GM12873 (cell line): ENCODE measurements at regions not wholly inside any gene's neighbourhood (a gene's known extent, or its start where the extent isn't known, plus 50 kb on each side); places are given as distances from the start of the nearest gene placed in this dataset.
A peak's percentile ranks its signal among the peaks of the same experiment; 100 is the strongest.

ENCODE experiments used
- CTCF ChIP-seq: IDR thresholded peaks from 2 replicates; pipeline ENCODE4 v1.5.1; 2012; ENCODE audit warnings: low read depth, mild to moderate bottlenecking, moderate library complexity, low read length, control low read depth; ENCODE audit not compliant: insufficient read depth; ENCODE audit errors: missing control alignments

- no peak for TF ChIP-seq CTCF
Measured at GRCh38 chr11:41659985-41660384, 200.5 kb upstream of the LRRC4C start.

- TF ChIP-seq CTCF: peak; percentile 18
Measured at GRCh38 chr11:41660585-41660984, 201.1 kb upstream of the LRRC4C start.

- no peak for TF ChIP-seq CTCF
Measured at GRCh38 chr11:41665441-41666360, 206.2 kb upstream of the LRRC4C start.

GRCh38 chr11:41666951-41667653 is 207.7 kb upstream of the LRRC4C start:
- TF ChIP-seq CTCF: no peak

GRCh38 chr11:41675205-41675604 is 215.8 kb upstream of the LRRC4C start:
- no peak for TF ChIP-seq CTCF

- TF ChIP-seq CTCF: no peak
Measured at GRCh38 chr11:41713030-41713429, 253.6 kb upstream of the LRRC4C start.

- TF ChIP-seq CTCF: no peak
Measured at GRCh38 chr11:41714101-41714500, 254.6 kb upstream of the LRRC4C start.
